ENCODE measurements at regions not wholly inside any gene's neighbourhood (a gene's known extent, or its start where the extent isn't known, plus 50 kb on each side); places are given as distances from the start of the nearest gene placed in this dataset.

GRCh38 chr9:4382722-4383317 is 83.0 kb upstream of the GLIS3 start:
- peak in 1 of 2 donors; percentile 21 for DNase-seq

- no peak for DNase-seq
These were observed 81.9 kb upstream of the GLIS3 start for GRCh38 chr9:4381744-4382143.

- no peak for DNase-seq
These were observed 80.5 kb upstream of the GLIS3 start for GRCh38 chr9:4380406-4380805.

GRCh38 chr9:4375424-4376200 is 75.7 kb upstream of the GLIS3 start:
- no peak for DNase-seq

GRCh38 chr9:4371108-4371507 is 71.2 kb upstream of the GLIS3 start:
- DNase-seq = no peak

GRCh38 chr9:4370501-4370900 is 70.6 kb upstream of the GLIS3 start:
- DNase-seq = no peak

- DNase-seq = peak in 1 of 2 donors; percentile 24
These were observed 66.9 kb upstream of the GLIS3 start for GRCh38 chr9:4366591-4367330.

GRCh38 chr9:4365055-4365454 is 65.2 kb upstream of the GLIS3 start:
- no peak for DNase-seq

GRCh38 chr9:4362281-4362680 is 62.4 kb upstream of the GLIS3 start:
- no peak for DNase-seq

GRCh38 chr9:4359016-4359415 is 59.1 kb upstream of the GLIS3 start:
- DNase-seq = no peak

- no peak for DNase-seq
These were observed 58.1 kb upstream of the GLIS3 start for GRCh38 chr9:4357929-4358328.

- DNase-seq = no peak
These were observed 56.4 kb upstream of the GLIS3 start for GRCh38 chr9:4356306-4356705.

- DNase-seq = no peak
These were observed 53.4 kb upstream of the GLIS3 start for GRCh38 chr9:4353236-4353635.

- no peak for DNase-seq
These were observed 50.0 kb upstream of the GLIS3 start for GRCh38 chr9:4349816-4350418.
